Fibroblast of the aortic adventitia (primary cell): ENCODE measurements at regions not wholly inside any gene's neighbourhood (a gene's known extent, or its start where the extent isn't known, plus 50 kb on each side); places are given as distances from the start of the nearest gene placed in this dataset.
"Not testable (repeated sequence)": the region's sequence is repeated elsewhere in the genome, so short reads cannot be mapped to it uniquely, and the experiment has no call there.

Source experiments
- DNase-seq: peaks from one replicate; pipeline ENCODE4 v3.0.0-alpha.2; 2010; ENCODE audit warnings: low read depth
- H3K4me3 ChIP-seq: 2 replicates; pipeline ENCODE4 v1.5.1; 2011; ENCODE audit warnings: low read depth, mild to moderate bottlenecking, control low read depth, low read length, moderate library complexity
- CTCF ChIP-seq: IDR thresholded peaks from 2 replicates; pipeline ENCODE4 v1.5.1; 2011; ENCODE audit warnings: mild to moderate bottlenecking, low read length, control low read depth, inconsistent platforms; ENCODE audit not compliant: insufficient read depth

GRCh38 chr5:12624776-12625560 is 720.7 kb upstream of the CTNND2 start:
- TF ChIP-seq CTCF = no peak
- no peak overlapping the region for H3K4me3 ChIP-seq
- no peak for DNase-seq

GRCh38 chr5:12623408-12623807 is 719.2 kb upstream of the CTNND2 start:
- no peak for TF ChIP-seq CTCF
- DNase-seq = no peak
- H3K4me3 ChIP-seq = no peak overlapping the region

- no peak overlapping the region for H3K4me3 ChIP-seq
- TF ChIP-seq CTCF = no peak
- DNase-seq = no peak
Observed at GRCh38 chr5:12616093-12616492, 711.8 kb upstream of the CTNND2 start.

GRCh38 chr5:12615141-12615820 is 711.0 kb upstream of the CTNND2 start:
- no peak for DNase-seq
- no peak for TF ChIP-seq CTCF
- no peak overlapping the region for H3K4me3 ChIP-seq

GRCh38 chr5:12614608-12615007 is 710.4 kb upstream of the CTNND2 start:
- no peak for TF ChIP-seq CTCF
- H3K4me3 ChIP-seq = no peak overlapping the region
- no peak for DNase-seq

GRCh38 chr5:12611132-12611531 is 706.9 kb upstream of the CTNND2 start:
- DNase-seq = no peak
- no peak for TF ChIP-seq CTCF
- no peak overlapping the region for H3K4me3 ChIP-seq

- H3K4me3 ChIP-seq = not testable (repeated sequence)
Observed at GRCh38 chr5:12607817-12608216, 703.6 kb upstream of the CTNND2 start.

More at GRCh38 chr5:12607817-12608216, 703.6 kb upstream of the CTNND2 start:
- DNase-seq = not testable (repeated sequence)
